Upper lobe of left lung (tissue), 4 donors: ENCODE measurements at regions not wholly inside any gene's neighbourhood (a gene's known extent, or its start where the extent isn't known, plus 50 kb on each side); places are given as distances from the start of the nearest gene placed in this dataset.

ENCODE experiments used
- POLR2AphosphoS5 ChIP-seq, 2 donors: sonication (generic); formaldehyde crosslinking; IDR thresholded peaks; one replicate each; pipeline ENCODE4 v1.5.1; 2017; ENCODE audit warnings: antibody characterized with exemption in 2 of 2
- TF ChIP-seq, protein P1 (sequence below), 6 experiments: fragments of 450-650 bp in 4 of 6; fragments of 200-600 bp in 2 of 6; sonication (generic) in 2 of 6; IDR thresholded peaks; one replicate each; pipeline ENCODE4 v1.5.1; 2016 to 2019; ENCODE audit warnings: antibody characterized with exemption in 6 of 6

GRCh38 chr2:9760902-9761228 is 82.4 kb upstream of the TAF1B start:
- TF ChIP-seq, protein P1, sequence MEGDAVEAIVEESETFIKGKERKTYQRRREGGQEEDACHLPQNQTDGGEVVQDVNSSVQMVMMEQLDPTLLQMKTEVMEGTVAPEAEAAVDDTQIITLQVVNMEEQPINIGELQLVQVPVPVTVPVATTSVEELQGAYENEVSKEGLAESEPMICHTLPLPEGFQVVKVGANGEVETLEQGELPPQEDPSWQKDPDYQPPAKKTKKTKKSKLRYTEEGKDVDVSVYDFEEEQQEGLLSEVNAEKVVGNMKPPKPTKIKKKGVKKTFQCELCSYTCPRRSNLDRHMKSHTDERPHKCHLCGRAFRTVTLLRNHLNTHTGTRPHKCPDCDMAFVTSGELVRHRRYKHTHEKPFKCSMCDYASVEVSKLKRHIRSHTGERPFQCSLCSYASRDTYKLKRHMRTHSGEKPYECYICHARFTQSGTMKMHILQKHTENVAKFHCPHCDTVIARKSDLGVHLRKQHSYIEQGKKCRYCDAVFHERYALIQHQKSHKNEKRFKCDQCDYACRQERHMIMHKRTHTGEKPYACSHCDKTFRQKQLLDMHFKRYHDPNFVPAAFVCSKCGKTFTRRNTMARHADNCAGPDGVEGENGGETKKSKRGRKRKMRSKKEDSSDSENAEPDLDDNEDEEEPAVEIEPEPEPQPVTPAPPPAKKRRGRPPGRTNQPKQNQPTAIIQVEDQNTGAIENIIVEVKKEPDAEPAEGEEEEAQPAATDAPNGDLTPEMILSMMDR (IDR thresholded peaks at IDR 0.05) = no peak
- no peak for TF ChIP-seq POLR2AphosphoS5 (IDR thresholded peaks at IDR 0.05)
